GM18520 (cell line): ENCODE measurements at regions not wholly inside any gene's neighbourhood (a gene's known extent, or its start where the extent isn't known, plus 50 kb on each side); places are given as distances from the start of the nearest gene placed in this dataset.
"Not testable (repeated sequence)": the region's sequence is repeated elsewhere in the genome, so short reads cannot be mapped to it uniquely, and the experiment has no call there.

Source experiments
- ATAC-seq: cut with Tn5 transposase; IDR thresholded peaks from one replicate; pipeline ENCODE4 v1.9.1; 2021; ENCODE audit not compliant: unreplicated experiment

- no peak for ATAC-seq
Measured at GRCh38 chr5:83889971-83890745, 169.5 kb upstream of the HAPLN1 start.

- ATAC-seq, result no peak
Measured at GRCh38 chr5:83877911-83878706, 157.5 kb upstream of the HAPLN1 start.

GRCh38 chr5:83871533-83872395, 151.1 kb upstream of the HAPLN1 start:
- ATAC-seq, result peak; percentile 64

GRCh38 chr5:83866181-83866580, 145.5 kb upstream of the HAPLN1 start:
- ATAC-seq, result no peak

- ATAC-seq, result no peak
Measured at GRCh38 chr5:83865579-83865978, 144.9 kb upstream of the HAPLN1 start.

GRCh38 chr5:83864652-83865051, 144.0 kb upstream of the HAPLN1 start:
- ATAC-seq, result no peak

- ATAC-seq, result no peak
Measured at GRCh38 chr5:83857341-83857740, 136.7 kb upstream of the HAPLN1 start.

- no peak for ATAC-seq
Measured at GRCh38 chr5:83856881-83857280, 136.2 kb upstream of the HAPLN1 start.

GRCh38 chr5:83850412-83850811, 129.8 kb upstream of the HAPLN1 start:
- not testable (repeated sequence) for ATAC-seq

- ATAC-seq, result no peak
Measured at GRCh38 chr5:83848941-83849340, 128.3 kb upstream of the HAPLN1 start.

- no peak for ATAC-seq
Measured at GRCh38 chr5:83846624-83847350, 126.1 kb upstream of the HAPLN1 start.

- peak; percentile 99 for ATAC-seq
Measured at GRCh38 chr5:83844449-83845068, 123.9 kb upstream of the HAPLN1 start.

- no peak for ATAC-seq
Measured at GRCh38 chr5:83839788-83840187, 119.1 kb upstream of the HAPLN1 start.

GRCh38 chr5:83839256-83839655, 118.6 kb upstream of the HAPLN1 start:
- ATAC-seq, result no peak

- no peak for ATAC-seq
Measured at GRCh38 chr5:83837265-83837907, 116.7 kb upstream of the HAPLN1 start.

- ATAC-seq, result no peak
Measured at GRCh38 chr5:83834306-83834705, 113.7 kb upstream of the HAPLN1 start.

GRCh38 chr5:83831834-83832233, 111.2 kb upstream of the HAPLN1 start:
- no peak for ATAC-seq

GRCh38 chr5:83827111-83827557, 106.5 kb upstream of the HAPLN1 start:
- ATAC-seq, result no peak

- ATAC-seq, result peak; percentile 35
Measured at GRCh38 chr5:83817591-83817990, 96.9 kb upstream of the HAPLN1 start.

GRCh38 chr5:83815661-83816060, 95.0 kb upstream of the HAPLN1 start:
- no peak for ATAC-seq
